ENCODE measurements at regions not wholly inside any gene's neighbourhood (a gene's known extent, or its start where the extent isn't known, plus 50 kb on each side); places are given as distances from the start of the nearest gene placed in this dataset.

- TF ChIP-seq CTCF (conservative IDR thresholded peaks at IDR 0.05; ENCODE audit: low read length) (no peak), EZH2phosphoT487 (IDR thresholded peaks at IDR 0.05; ENCODE audit: borderline replicate concordance, low read depth, low read length) (no peak)
These were observed 947.2 kb upstream of the ARRDC3 start for GRCh38 chr5:92330365-92330764.

All from OCI-LY7 (cell line).